ENCODE measurements at regions not wholly inside any gene's neighbourhood (a gene's known extent, or its start where the extent isn't known, plus 50 kb on each side); places are given as distances from the start of the nearest gene placed in this dataset.
"Not testable (repeated sequence)": the region's sequence is repeated elsewhere in the genome, so short reads cannot be mapped to it uniquely, and the experiment has no call there.

DNA sequence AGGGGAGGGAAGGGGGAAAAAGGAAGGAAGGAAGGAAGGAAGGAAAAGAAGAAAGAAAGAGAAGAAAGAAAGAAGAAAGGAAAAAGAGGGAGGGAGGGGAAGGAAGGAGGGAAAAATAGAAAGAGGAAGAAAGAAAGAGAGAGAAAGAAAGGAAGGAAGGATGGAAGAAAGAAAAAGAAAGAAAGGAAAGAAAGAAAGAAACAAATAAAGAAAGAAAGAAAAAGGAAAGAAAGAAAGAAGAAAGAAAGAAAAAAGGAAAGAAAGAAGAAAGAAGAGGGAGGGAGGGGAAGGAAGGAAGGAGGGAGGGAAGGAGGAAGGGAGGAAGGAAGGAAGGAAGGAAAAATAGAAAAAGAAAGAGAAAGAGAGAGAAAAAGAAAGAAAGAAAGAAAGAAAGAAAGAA, 315.8 kb upstream of the PIK3C3 start:
- Histone ChIP-seq H3K4me3 (replicated peaks in 1 of 3; ENCODE audit: insufficient read depth in 1 of 3, low read depth in 1 of 3, low read length in 3 of 3) (no peak overlapping the region), H3K79me2 (ENCODE audit: control insufficient read depth, insufficient read depth, low read length) (no peaks in the 10 kb centered on the region), H3K4me1 (ENCODE audit: control insufficient read depth, extremely low read depth, insufficient read depth, low read length) (no peaks in the 10 kb centered on the region), H3K9me3 (replicated peaks; ENCODE audit: control insufficient read depth, insufficient read depth, low read length) (no peaks in the 10 kb centered on the region), H3K4me2 (ENCODE audit: insufficient read depth, low read length) (no peak overlapping the region), H3K36me3 (ENCODE audit: control insufficient read depth in 2 of 2, extremely low read depth in 1 of 2, insufficient read depth in 2 of 2, low read length in 2 of 2) (no peaks in the 10 kb centered on the region), H3K27me3 (ENCODE audit: control insufficient read depth in 2 of 2, insufficient read depth in 2 of 2, low read length in 2 of 2) (no peaks in the 10 kb centered on the region), H3K27ac (ENCODE audit: insufficient read depth, low read depth, low read length) (no peak overlapping the region), H4K20me1 (replicated peaks; ENCODE audit: control insufficient read depth, extremely low read depth, insufficient read depth, low read length) (no peaks in the 10 kb centered on the region), H2AFZ (ENCODE audit: low read depth, low read length) (no peak overlapping the region), H3K9ac (replicated peaks; ENCODE audit: extremely low read depth, insufficient read depth, low read length) (no peak overlapping the region), H3K9me1 (replicated peaks; ENCODE audit: control insufficient read depth, extremely low read depth, insufficient read depth, low read length) (no peaks in the 10 kb centered on the region)
- TF ChIP-seq GATA2 (IDR thresholded peaks at IDR 0.05; ENCODE audit: insufficient read depth, insufficient read length, low read depth, low read length), result no peak
- no peak for TF ChIP-seq MYC (IDR thresholded peaks at IDR 0.05; ENCODE audit: low read depth, low read length)
- BruUV-seq (replicated peaks), result no TSS peak
- dilution Hi-C loops (cut with MboI; ENCODE audit: extremely low pct_ligation_motif_present, low sequenced_read_pairs) (no loop called here), intact Hi-C loops (cut with micrococcal nuclease) (no loop called here)
- DNase-seq (ENCODE audit: low read depth, low spot score) (no peak), FAIRE-seq (no peak)
- ChIA-PET POLR2A (no interaction called here), CTCF (no interaction called here)

DNA sequence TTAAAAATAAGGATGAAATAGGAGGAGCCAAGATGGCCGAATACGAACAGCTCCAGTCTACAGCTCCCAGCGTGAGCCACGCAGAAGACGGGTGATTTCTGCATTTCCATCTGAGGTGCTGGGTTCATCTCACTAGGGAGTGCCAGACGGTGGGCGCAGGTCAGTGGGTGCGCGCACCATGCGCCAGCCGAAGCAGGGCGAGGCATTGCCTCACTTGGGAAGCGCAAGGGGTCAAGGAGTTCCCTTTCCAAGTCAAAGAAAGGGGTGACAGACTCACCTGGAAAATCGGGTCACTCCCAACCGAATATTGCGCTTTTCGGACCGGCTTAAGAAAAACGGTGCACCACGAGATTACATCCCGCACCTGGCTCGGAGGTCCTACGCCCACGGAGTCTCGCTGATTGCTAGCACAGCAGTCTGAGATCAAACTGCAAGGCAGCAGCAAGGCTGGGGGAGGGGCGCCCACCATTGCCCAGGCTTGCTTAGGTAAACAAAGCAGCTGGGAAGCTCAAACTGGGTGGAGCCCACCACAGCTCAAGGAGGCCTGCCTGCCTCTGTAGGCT, 323.2 kb upstream of the PIK3C3 start:
- H3K9me3 ChIP-seq (replicated peaks; ENCODE audit: control insufficient read depth, insufficient read depth, low read length); H3K4me3 ChIP-seq (replicated peaks in 1 of 3; ENCODE audit: insufficient read depth in 1 of 3, low read depth in 1 of 3, low read length in 3 of 3); H3K36me3 ChIP-seq (ENCODE audit: control insufficient read depth in 2 of 2, extremely low read depth in 1 of 2, insufficient read depth in 2 of 2, low read length in 2 of 2); H3K27me3 ChIP-seq (ENCODE audit: control insufficient read depth in 2 of 2, insufficient read depth in 2 of 2, low read length in 2 of 2); H4K20me1 ChIP-seq (replicated peaks; ENCODE audit: control insufficient read depth, extremely low read depth, insufficient read depth, low read length); H2AFZ ChIP-seq (ENCODE audit: low read depth, low read length); FAIRE-seq; dilution Hi-C loops (cut with MboI; ENCODE audit: extremely low pct_ligation_motif_present, low sequenced_read_pairs); H3K79me2 ChIP-seq (ENCODE audit: control insufficient read depth, insufficient read depth, low read length); POLR2A ChIA-PET; H3K9ac ChIP-seq (replicated peaks; ENCODE audit: extremely low read depth, insufficient read depth, low read length); H3K9me1 ChIP-seq (replicated peaks; ENCODE audit: control insufficient read depth, extremely low read depth, insufficient read depth, low read length); H3K4me1 ChIP-seq (ENCODE audit: control insufficient read depth, extremely low read depth, insufficient read depth, low read length); H3K27ac ChIP-seq (ENCODE audit: insufficient read depth, low read depth, low read length); intact Hi-C loops (cut with micrococcal nuclease); H3K4me2 ChIP-seq (ENCODE audit: insufficient read depth, low read length); BruUV-seq (replicated peaks); CTCF ChIA-PET; DNase-seq (ENCODE audit: low read depth, low spot score): not testable (repeated sequence)

All from endothelial cell of umbilical vein (primary cell).